GM18519 (cell line): ENCODE measurements at regions not wholly inside any gene's neighbourhood (a gene's known extent, or its start where the extent isn't known, plus 50 kb on each side); places are given as distances from the start of the nearest gene placed in this dataset.
"Not testable (repeated sequence)": the region's sequence is repeated elsewhere in the genome, so short reads cannot be mapped to it uniquely, and the experiment has no call there.

ENCODE experiments used
- ATAC-seq: cut with Tn5 transposase; IDR thresholded peaks from one replicate; pipeline ENCODE4 v1.9.1; 2021; ENCODE audit warnings: mild to moderate bottlenecking, moderate library complexity; ENCODE audit not compliant: unreplicated experiment, low FRiP score

DNA sequence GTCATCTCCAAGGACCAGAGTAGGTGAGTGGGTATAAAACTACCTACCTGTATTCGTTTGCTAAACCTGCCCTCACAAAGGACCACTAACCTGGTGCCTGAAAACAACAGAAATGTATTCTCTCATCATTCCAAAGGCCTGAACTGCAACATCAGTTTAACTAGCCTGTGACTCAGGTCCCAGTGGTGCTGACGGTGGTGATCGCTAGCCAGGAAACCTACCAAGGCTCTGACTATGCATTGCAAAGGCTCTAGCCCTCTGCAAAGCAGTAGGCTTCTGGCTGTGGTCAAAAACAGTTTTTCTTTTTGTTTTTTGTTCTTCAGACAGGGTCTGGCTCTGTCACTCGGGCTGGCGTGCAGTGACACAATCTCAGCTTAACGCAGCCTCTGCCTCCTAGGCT lies 107.5 kb downstream of the NPTX2 start:
- ATAC-seq: no peak

DNA sequence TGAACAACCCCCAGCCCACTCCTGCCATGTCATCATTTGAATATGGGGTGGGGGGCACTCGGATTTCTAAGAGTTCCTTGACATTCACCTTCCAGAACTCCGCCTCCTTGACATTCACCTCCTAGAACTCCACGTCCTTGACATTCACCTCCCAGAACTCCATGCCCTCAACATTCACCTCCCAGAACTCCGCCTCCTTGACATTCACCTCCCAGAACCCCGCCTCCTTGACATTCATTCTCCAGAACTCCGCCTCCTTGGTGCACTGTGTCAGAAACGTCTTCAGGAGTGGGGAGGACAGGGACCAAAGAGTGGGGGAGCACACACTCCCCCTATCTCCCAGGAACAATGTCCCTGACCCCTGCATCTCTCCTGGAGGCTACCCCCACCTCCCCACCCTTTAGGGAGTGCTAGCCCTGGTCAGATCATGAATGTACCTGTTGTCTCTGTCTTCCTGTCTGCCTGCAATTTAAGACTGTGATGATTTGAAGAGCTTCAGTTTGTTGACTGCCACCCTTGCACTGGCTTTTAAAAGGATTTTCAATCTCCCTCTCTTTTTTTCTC lies 110.1 kb downstream of the NPTX2 start:
- no peak for ATAC-seq

- ATAC-seq: no peak
Measured at GRCh38 chr7:98728555-98728954, 111.5 kb downstream of the NPTX2 start.

DNA sequence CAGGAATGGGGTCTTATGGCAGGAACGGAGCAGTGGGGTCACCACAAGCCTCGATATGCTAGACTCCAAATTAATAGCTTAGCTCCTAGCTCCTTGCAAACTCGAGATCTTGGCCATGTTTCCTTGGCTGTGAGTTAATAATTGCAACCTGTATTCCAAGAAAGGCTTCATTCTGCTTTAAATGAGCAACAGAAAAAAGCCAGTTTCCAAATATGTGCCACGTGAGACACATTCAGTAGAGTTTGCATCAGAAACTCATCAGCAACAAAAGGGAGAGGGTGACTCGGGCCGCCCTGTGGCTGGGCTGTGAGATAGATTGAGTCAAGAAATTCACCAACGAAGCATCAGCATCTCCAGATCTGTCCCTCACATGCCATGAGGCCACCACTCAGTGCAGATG lies 112.0 kb downstream of the NPTX2 start:
- ATAC-seq: no peak

DNA sequence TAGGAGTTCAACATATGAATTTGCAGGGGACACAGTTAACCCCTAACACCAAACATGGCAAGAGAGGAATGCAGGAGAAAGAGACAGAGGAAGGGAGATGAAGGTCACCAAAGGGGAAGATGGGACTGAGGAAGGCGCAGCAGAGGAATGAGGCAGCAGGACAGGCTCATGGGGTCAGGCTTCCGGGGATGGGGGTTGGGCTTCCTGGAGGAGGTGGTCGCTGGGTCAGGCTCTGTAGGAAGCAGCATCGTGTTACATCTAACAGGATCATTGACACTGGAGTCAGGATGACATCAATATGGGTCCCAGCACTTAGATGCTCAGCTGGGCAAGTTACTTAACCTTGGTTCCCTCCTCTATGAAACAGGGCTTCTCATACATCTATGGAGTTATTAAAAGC lies 113.2 kb downstream of the NPTX2 start:
- ATAC-seq: no peak

- ATAC-seq: no peak
Measured at GRCh38 chr7:98731651-98732050, 114.6 kb downstream of the NPTX2 start.

DNA sequence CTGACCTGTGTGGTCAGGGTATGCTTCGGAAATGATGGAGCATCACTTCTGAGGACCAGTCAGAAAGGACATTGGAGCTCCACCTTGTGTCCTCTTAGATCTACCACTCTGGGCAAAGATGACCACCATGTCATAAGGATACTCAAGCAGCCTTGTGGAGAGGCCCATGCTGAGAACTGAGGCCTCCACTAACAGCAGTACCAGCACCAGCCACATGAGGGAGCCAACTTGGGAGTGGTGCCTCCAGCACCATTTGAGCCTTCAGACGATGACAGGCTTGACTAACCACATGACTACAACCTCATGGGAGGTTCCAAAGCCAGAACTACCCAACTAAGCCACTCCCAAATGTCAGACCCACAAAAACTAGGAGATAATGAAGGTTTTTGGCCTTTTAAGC lies 116.0 kb downstream of the NPTX2 start:
- no peak for ATAC-seq

DNA sequence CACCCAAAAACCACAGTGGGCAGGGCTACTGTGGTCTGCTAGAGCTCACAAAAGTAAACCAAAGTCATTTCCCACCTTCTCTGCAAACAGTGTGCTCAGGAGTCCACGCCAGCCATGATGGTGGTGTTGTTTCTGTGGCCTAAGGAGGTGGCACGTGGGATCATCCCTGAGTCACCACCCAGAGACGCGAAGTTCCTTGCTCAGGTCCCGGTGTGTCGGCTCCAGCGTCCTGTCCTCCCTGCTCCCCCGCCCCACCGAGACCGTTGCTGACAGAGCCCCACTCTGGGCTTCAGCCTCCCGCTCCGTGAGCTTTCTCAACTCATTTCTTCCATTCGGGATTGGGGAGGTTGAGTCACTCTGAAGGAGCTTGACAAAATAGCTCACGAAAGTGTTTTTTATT lies 118.7 kb downstream of the NPTX2 start:
- ATAC-seq: no peak

GRCh38 chr7:98736461-98736860 lies 119.4 kb downstream of the NPTX2 start:
- ATAC-seq: not testable (repeated sequence)

DNA sequence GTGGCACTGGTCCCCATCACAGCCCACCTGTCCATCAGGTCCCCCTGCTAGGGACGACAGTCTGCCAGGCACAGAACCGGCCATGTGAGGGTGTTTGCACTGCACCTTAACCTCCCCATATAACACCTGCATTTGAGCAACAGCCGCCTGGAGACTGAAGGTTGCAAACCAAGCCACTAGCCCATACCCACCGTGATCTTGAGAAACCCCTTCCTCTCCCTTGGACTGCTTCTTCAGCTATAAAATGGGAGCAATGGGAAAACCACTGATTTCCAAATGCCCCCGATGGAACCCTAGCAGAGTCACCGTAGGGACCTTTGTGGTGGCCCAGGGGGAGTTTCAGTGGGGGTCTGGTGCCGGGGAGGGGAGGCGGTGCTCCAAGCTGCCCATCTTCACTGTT lies 120.1 kb downstream of the NPTX2 start:
- ATAC-seq: no peak

DNA sequence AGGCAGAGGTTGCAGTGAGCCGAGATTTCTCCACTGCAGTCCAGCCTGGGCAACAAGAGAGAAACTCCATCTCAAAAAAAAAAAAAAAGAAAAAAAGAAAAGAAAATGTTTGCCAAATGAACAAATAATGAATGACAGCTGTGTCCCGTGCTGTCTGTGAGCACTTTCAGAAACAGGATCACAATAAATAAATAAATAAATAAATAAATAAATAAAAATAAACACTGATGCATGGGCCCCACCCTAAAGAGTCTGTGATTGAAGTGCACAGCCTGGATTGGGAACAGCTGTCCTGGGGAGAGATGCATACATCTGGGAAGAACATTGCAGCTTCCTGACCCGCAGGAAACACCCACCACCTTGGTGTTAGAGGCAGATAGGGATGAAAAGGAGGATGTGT lies 123.6 kb downstream of the NPTX2 start:
- no peak for ATAC-seq

- no peak for ATAC-seq
Measured at GRCh38 chr7:98745722-98746318, 124.0 kb downstream of the TMEM130 start.

GRCh38 chr7:98748090-98748489 lies 121.7 kb downstream of the TMEM130 start:
- ATAC-seq: no peak

- no peak for ATAC-seq
Measured at GRCh38 chr7:98753176-98753575, 116.6 kb downstream of the TMEM130 start.

DNA sequence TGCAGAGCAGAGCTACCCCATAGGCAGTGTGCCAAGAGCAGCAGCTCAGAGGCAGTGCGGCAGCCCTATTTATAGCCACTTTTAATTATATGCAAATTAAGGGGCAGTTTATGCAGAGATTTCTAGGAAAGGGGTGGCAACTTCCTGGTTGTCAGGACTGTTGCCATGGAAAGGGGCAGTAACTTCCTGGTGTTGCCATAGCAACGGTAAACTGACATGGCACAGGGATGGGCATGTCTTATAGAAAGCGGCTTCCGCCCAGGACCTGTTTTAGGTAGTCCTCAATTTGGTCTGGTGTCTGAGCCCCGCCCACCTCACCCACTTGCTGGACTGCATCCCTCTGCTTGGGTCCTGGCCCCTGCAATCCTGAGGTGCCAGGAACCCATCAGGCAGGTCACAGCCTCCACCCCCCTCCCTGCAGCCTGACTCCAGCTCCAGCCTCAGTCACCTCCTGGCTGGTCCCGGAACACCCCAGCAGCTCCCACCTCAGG lies 115.8 kb downstream of the TMEM130 start:
- ATAC-seq: no peak

DNA sequence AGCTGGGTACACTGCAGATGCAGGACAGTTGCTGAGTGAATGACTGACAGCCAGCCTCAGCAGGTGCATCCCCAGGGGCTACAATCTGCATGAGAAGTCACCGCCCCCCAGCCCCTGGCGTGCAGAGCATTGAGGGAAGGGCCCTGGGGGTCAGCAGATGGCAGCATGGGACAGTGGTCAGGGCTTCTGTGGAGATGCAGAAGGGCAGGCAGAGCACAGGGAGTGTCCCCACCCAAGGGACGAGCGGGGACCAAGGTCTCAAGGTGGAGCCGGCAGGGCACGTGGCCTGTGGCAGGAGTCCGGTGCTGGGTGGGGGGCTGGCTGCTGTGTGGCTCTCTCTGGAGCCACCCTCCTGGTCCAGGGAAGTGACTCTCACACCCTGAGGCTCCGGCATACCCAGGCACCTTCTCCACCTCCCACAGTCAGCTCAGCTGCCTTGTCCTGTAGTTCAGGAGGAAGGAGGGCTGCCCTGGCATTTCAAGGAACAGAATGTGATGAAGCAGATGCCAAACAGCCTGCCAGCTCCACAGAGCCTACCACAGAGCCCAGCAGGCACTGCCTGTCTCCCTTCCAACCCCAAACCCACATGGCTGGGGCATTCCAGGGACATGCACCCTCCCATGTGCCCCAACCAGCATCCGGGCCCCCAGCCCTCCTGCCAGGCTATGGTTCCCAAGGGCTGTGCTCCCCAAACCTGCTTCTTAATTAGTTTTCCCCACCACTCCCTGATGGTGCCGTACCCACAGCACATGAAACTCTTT lies 114.5 kb downstream of the TMEM130 start:
- ATAC-seq: no peak

GRCh38 chr7:98758157-98758556 lies 111.7 kb downstream of the TMEM130 start:
- ATAC-seq: no peak

DNA sequence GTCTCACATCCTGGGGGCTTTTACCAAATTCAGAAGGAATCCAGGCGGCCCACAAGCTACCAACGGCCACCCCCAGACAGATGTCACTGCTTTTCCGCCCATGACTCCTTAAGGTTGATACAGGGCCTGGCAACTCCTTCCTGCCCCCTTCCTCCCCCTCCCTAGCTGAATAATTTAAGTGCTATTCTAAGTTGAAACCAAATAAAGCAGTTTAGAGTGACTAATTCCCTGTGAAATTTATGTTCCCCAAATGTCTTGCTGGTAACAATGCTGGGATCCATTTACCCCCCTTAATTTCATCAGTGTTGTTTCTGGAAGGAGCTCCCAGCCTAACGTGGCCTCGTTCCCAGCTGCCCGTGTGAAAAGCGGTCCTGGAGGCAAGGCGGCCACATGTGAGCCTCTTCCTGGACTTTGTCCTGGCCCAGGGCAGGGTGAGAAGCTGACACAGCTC lies 109.6 kb downstream of the TMEM130 start:
- ATAC-seq: no peak

DNA sequence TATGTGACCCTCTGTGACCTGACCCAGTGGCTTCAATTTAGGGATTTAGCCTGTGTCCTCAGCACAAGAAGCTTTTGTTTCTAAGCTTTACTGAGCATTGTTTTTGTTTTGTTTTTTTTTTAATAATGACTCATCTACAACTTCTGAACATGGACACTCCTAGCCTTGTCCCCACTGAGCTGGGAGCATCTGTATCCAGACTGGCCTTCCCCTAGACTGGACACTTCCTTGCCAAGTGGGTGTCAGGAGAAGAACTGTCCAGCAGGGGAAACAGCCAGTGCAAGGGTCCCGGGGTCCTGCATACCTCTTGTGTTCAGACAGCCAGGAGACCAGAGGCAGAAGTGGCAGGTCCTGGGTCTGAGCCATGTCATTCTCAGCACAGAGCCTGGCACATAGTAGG lies 108.6 kb downstream of the TMEM130 start:
- no peak for ATAC-seq

DNA sequence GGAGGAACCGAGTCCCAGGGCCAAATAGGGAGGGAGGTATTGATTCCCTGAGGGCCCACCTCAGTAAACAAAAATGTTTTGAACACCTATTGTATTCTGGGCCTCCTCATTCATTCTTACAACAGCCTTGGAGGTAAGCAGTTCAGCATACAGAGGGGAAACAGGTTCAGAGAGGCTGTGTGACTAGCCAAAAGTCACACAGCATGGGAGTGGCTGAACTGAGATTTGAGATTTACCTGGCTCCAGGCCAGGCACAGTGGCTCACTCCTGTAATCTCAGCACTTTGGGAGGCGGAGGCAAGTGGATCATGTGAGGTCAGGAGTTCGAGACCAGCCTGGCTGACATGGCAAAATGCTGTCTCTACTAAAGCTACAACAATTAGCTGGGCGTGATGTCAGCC lies 107.2 kb downstream of the TMEM130 start:
- ATAC-seq: no peak

DNA sequence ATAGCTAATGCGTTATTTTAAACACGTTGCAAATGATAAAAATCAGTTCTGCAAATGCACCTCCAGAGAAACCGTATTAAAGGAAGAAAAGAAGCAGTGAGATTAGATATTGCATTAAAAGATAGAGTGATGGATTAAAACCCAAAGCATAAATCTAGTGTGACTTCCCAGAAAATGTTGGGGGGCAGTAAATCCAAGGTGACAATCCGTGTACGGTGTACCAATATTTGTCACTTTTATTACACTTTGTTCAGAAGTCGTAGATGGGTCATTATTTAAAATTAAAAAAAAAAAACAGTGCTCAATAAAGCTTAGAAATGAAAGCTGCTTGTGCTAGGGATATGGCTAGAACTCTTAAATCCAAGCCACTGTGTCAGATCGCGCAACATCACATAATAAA lies 106.4 kb downstream of the TMEM130 start:
- no peak for ATAC-seq

DNA sequence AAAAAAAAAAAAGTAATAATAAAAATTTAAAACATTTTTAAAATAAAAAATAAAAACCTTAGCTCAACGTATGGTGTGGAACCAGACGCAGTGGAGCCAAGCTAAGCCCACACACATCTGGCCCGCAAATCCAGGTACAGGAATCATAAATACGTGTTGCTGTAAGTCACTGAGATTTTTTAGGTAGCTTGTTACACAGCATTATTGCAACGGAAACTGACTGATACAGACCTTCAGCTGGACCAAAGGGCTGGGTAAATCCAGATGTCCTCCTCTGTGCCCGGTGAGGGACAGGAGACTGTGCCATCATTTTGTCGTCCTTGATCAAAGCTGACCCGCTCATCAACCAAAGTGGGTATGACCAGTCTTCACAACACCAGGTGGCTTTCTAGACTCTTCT lies 104.9 kb downstream of the TMEM130 start:
- no peak for ATAC-seq
